MG63 (cell line): ENCODE measurements at regions not wholly inside any gene's neighbourhood (a gene's known extent, or its start where the extent isn't known, plus 50 kb on each side); places are given as distances from the start of the nearest gene placed in this dataset.
A peak's percentile ranks its signal among the peaks of the same experiment; 100 is the strongest.
"Not testable (repeated sequence)": the region's sequence is repeated elsewhere in the genome, so short reads cannot be mapped to it uniquely, and the experiment has no call there.

Source experiments
- DNase-seq: peaks from one replicate; pipeline ENCODE4 v3.0.0-alpha.2; 2020
- H3K27me3 ChIP-seq: fragments of 250-450 bp; sonication (Bioruptor Pico); 2 replicates; pipeline ENCODE4 v1.5.1; 2020; ENCODE audit warnings: mild to moderate bottlenecking, moderate library complexity
- H3K36me3 ChIP-seq: fragments of 250-450 bp; sonication (Bioruptor Pico); 2 replicates; pipeline ENCODE4 v1.5.1; 2020; ENCODE audit warnings: mild to moderate bottlenecking, moderate library complexity
- H3K4me3 ChIP-seq: fragments of 250-450 bp; sonication (Bioruptor Pico); 2 replicates; pipeline ENCODE4 v1.5.1; 2020; ENCODE audit warnings: mild to moderate bottlenecking, moderate library complexity
- H3K9me3 ChIP-seq: fragments of 250-450 bp; sonication (Bioruptor Pico); 2 replicates; pipeline ENCODE4 v1.5.1; 2020; ENCODE audit warnings: mild to moderate bottlenecking, moderate library complexity

DNA sequence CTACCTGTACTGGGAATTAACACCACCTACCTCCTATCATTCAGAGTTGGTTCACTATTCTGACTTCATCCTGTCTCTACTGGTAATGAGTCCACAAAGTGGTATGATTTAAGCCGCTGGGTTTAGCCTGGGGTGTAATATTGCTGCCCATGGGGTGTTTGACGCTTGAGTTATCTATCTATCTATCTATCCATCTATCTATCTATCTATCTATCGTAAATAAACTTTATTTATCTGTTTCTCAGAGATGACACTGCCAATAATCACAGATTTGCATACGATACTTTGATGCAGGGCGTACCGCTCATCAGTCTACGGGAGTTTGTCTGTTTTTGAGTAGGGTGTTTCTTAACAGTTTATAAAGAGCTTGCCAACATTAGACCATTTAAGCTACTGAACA lies 73.6 kb upstream of the ZNF184 start:
- H3K27me3 ChIP-seq = no peaks in the 10 kb centered on the region
- H3K4me3 ChIP-seq = no peak overlapping the region
- H3K9me3 ChIP-seq = peaks cover 7% of the 10 kb centered on the region
- no peak for DNase-seq
- no peaks in the 10 kb centered on the region for H3K36me3 ChIP-seq

DNA sequence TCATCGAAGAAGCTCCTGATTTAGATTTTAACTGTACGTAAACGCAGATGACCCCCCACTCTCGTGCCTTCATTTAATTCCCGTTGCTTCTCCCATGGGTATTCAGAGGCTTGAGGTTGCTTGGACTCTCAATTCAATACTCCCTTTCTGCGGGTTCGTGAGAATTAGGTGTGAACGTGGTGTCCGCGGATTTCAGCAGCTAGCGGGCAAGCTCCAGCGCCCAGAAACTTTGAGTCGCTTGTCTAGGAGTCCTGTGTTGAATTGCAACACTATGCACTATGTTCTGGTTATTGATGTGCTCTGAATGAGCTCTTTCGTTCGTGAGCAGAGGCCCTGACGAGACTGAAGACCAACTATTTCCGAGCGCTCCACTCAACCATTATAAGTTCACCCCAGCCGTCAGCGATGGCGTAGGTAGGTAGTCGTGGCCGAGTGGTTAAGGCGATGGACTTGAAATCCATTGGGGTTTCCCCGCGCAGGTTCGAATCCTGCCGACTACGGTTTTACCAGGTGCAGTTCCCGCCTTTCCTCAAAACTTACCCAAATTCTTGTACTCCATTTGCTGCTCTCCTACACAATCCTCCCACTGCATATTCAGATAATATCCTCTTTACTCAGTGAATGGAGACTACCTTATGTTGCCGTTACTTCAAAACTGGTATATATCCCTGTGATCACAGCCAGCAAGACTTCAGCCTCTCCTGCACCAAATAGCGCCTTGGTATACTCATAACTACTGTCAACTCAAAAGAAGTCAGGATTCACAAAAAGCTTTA lies 72.6 kb upstream of the ZNF184 start:
- peak overlapping the region; percentile 50 for H3K4me3 ChIP-seq
- DNase-seq = peak; percentile 96
- H3K27me3 ChIP-seq = no peaks in the 10 kb centered on the region
- H3K9me3 ChIP-seq = peaks cover 7% of the 10 kb centered on the region
- H3K36me3 ChIP-seq = no peaks in the 10 kb centered on the region

DNA sequence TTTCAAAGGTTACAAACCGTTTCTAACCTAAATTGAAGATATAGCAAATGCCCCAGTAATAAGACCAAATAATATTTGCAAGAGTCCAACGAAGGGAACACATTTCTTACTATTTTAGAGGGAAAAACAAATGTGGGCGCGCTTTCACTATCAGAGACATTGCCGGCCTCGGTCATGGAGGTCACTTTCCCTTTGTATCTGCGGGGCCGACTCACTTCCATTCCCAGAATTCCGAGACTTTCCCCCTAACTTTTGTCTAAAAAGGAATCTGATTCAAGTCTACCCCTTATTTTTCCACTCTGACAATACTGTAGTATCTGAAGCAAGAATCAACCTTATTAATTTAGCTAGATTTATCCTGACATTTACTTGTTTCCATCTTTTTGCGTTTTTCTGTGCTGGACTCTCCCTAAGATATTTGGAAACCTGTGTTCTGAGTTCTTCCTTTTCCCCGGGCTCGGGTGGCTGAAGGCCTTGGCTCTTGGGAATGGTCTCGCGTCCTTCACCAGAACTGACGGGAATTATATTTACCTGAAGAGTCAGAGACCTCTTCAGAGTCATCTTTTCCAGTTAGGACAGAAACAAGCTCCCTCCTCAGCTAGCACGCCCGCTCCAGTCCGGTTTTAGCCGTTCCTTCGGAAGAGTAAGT lies 71.8 kb upstream of the ZNF184 start:
- Histone ChIP-seq H3K27me3 (no peaks in the 10 kb centered on the region), H3K36me3 (no peaks in the 10 kb centered on the region), H3K9me3 (peaks cover 7% of the 10 kb centered on the region), H3K4me3 (peak overlapping the region; percentile 50)
- DNase-seq = no peak

GRCh38 chr6:27544135-27544534 lies 71.2 kb upstream of the ZNF184 start:
- not testable (repeated sequence) for H3K27me3 ChIP-seq

GRCh38 chr6:27542485-27542884 lies 69.6 kb upstream of the ZNF184 start:
- no peak for DNase-seq
- H3K36me3 ChIP-seq = no peaks in the 10 kb centered on the region

More at GRCh38 chr6:27544135-27544534, 71.2 kb upstream of the ZNF184 start:
- DNase-seq = peak; percentile 57
- H3K9me3 ChIP-seq, H3K36me3 ChIP-seq: not testable (repeated sequence)
- H3K4me3 ChIP-seq = peak overlapping the region; percentile 50

GRCh38 chr6:27541933-27542297 lies 69.0 kb upstream of the ZNF184 start:
- Histone ChIP-seq H3K9me3 (peaks cover 7% of the 10 kb centered on the region), H3K4me3 (no peak overlapping the region), H3K27me3 (no peaks in the 10 kb centered on the region), H3K36me3 (no peaks in the 10 kb centered on the region)
- no peak for DNase-seq

More at GRCh38 chr6:27542485-27542884, 69.6 kb upstream of the ZNF184 start:
- H3K27me3 ChIP-seq = no peaks in the 10 kb centered on the region
- no peak overlapping the region for H3K4me3 ChIP-seq
- peaks cover 7% of the 10 kb centered on the region for H3K9me3 ChIP-seq

- Histone ChIP-seq H3K27me3 (no peaks in the 10 kb centered on the region), H3K36me3 (no peaks in the 10 kb centered on the region), H3K9me3 (peaks cover 7% of the 10 kb centered on the region), H3K4me3 (no peak overlapping the region)
- peak; percentile 86 for DNase-seq
Measured at GRCh38 chr6:27541212-27541932, 68.5 kb upstream of the ZNF184 start.

DNA sequence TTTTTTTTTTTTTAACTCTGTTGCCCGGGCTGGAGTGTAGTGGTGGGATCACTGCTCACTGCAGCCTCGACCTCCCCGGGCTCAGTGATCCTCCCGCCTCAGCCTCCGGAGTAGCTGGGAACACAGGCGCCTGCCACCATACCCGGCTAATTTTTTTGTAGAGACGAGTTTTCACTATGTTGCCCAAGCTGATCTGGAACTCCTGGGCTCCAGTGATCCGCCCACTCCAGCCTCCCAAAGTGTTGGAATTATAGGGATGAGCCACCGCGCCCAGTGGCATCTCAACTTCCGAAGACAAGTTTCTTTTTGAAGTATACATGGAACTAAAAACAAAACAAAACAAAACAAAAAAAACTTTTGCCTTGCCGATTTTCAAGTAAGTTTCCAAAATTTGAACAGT lies 66.6 kb upstream of the ZNF184 start:
- H3K27me3 ChIP-seq = no peaks in the 10 kb centered on the region
- peak overlapping the region; percentile 45 for H3K4me3 ChIP-seq
- no peaks in the 10 kb centered on the region for H3K36me3 ChIP-seq
- DNase-seq = peak; percentile 63
- H3K9me3 ChIP-seq = peaks cover 7% of the 10 kb centered on the region

- Histone ChIP-seq H3K9me3 (no peaks in the 10 kb centered on the region; the same call in 1 of the 2 replicates), H3K36me3 (no peaks in the 10 kb centered on the region), H3K4me3 (no peak overlapping the region), H3K27me3 (peaks cover 4% of the 10 kb centered on the region; the same call in 1 of the 2 replicates)
- DNase-seq = peak; percentile 82
Measured at GRCh38 chr6:27532820-27533538, 60.1 kb upstream of the ZNF184 start.

GRCh38 chr6:27531772-27532459 lies 59.0 kb upstream of the ZNF184 start:
- no peaks in the 10 kb centered on the region; the same call in 1 of the 2 replicates for H3K9me3 ChIP-seq
- peak; percentile 87 for DNase-seq
- peaks cover 4% of the 10 kb centered on the region; the same call in 1 of the 2 replicates for H3K27me3 ChIP-seq
- H3K36me3 ChIP-seq = no peaks in the 10 kb centered on the region
- H3K4me3 ChIP-seq = no peak overlapping the region

DNA sequence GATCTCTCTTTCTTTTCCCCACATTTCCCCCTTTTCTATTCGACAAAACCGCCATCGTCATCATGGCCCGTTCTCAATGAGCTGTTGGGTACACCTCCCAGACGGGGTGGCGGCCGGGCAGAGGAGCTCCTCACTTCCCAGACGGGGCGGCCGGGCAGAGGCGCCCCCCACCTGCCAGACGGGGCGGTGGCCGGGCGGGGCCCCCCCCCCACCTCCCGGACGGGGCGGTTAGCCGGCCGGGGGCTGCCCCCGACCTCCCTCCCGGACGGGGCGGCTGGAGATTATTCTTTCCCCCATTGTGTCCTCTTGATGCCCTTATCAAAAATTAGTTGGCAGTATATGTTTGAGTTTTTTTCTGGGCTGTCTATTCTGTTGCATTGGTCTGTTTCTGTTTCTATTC lies 56.9 kb upstream of the ZNF184 start:
- H3K4me3 ChIP-seq, H3K27me3 ChIP-seq, H3K9me3 ChIP-seq, H3K36me3 ChIP-seq, DNase-seq: not testable (repeated sequence)

- no peaks in the 10 kb centered on the region; the same call in 1 of the 2 replicates for H3K9me3 ChIP-seq
- H3K36me3 ChIP-seq = no peaks in the 10 kb centered on the region
- no peak overlapping the region for H3K4me3 ChIP-seq
- peaks cover 4% of the 10 kb centered on the region; the same call in 1 of the 2 replicates for H3K27me3 ChIP-seq
- DNase-seq = no peak
Measured at GRCh38 chr6:27528714-27529113, 55.8 kb upstream of the ZNF184 start.
